Erythroblast (primary cell): ENCODE measurements at regions not wholly inside any gene's neighbourhood (a gene's known extent, or its start where the extent isn't known, plus 50 kb on each side); places are given as distances from the start of the nearest gene placed in this dataset.
"Not testable (repeated sequence)": the region's sequence is repeated elsewhere in the genome, so short reads cannot be mapped to it uniquely, and the experiment has no call there.

ENCODE experiments used
- GATA1 ChIP-seq: IDR thresholded peaks from 2 replicates; pipeline ENCODE4 v1.6.1; 2011; ENCODE audit warnings: low read depth, mild to moderate bottlenecking, control low read depth, low read length, moderate library complexity
- POLR2A ChIP-seq: IDR thresholded peaks from 2 replicates; pipeline ENCODE4 v1.6.1; 2011; ENCODE audit warnings: mild to moderate bottlenecking, low read length

DNA sequence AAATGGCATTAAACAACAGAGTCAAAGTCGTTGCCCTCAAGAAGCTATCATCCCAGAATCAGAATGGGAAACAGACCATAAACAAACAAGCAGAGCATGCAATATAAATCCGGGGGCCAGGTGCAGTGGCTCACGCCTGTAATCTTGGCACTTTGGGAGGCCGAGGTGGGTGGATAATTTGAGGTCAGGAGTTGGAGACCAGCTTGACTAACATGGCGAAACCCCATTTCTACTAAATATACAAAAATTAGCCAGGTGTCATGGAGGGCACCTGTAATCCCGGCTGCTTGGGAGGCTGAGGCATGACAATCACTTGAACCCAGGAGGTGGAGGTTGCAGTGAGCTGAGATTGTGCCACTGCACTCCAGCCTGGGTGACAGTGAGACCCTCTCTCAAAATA lies 249.8 kb downstream of the CYRIA start:
- not testable (repeated sequence) for TF ChIP-seq POLR2A, GATA1
